GM23338 (cell line): ENCODE measurements at regions not wholly inside any gene's neighbourhood (a gene's known extent, or its start where the extent isn't known, plus 50 kb on each side); places are given as distances from the start of the nearest gene placed in this dataset.

Experiments used
- ATAC-seq: fragments of 200-7000 bp; cut with Tn5 transposase; 3 replicates; pipeline ENCODE4 v1.9.1; 2020
- DNase-seq: peaks from one replicate; pipeline ENCODE4 v3.0.0-alpha.2; 2015; ENCODE audit warnings: low spot score
- H2AFZ ChIP-seq: fragments of 200-600 bp; sonication (generic); 2 replicates; pipeline ENCODE4 v1.8.0; 2016; ENCODE audit warnings: antibody characterized with exemption, mild to moderate bottlenecking, moderate library complexity
- H3F3A ChIP-seq: fragments of 200-600 bp; sonication (generic); replicated peaks from 2 replicates; pipeline ENCODE4 v1.8.0; 2017; ENCODE audit warnings: antibody characterized with exemption, mixed run types, low read depth
- H3K27ac ChIP-seq: fragments of 200-600 bp; sonication (generic); 2 replicates; pipeline ENCODE4 v1.6.1; 2016; ENCODE audit warnings: low read depth
- H3K27me3 ChIP-seq: fragments of 200-600 bp; sonication (generic); 2 replicates; pipeline ENCODE4 v1.8.0; 2016; ENCODE audit warnings: mild to moderate bottlenecking, mixed run types, moderate library complexity; ENCODE audit not compliant: insufficient read depth
- H3K36me3 ChIP-seq: fragments of 200-600 bp; sonication (generic); 2 replicates; pipeline ENCODE4 v1.8.0; 2016; ENCODE audit warnings: mild to moderate bottlenecking; ENCODE audit not compliant: insufficient read depth
- H3K4me1 ChIP-seq: fragments of 200-600 bp; sonication (generic); 2 replicates; pipeline ENCODE4 v1.8.0; 2016; ENCODE audit warnings: mild to moderate bottlenecking, moderate library complexity; ENCODE audit not compliant: insufficient read depth
- H3K4me2 ChIP-seq: fragments of 200-600 bp; sonication (generic); 2 replicates; pipeline ENCODE4 v1.7.1; 2017; ENCODE audit warnings: mixed run types
- H3K4me3 ChIP-seq: fragments of 200-600 bp; sonication (generic); 2 replicates; pipeline ENCODE4 v1.6.1; 2016; ENCODE audit warnings: mixed run types
- H3K79me2 ChIP-seq: fragments of 200-600 bp; sonication (generic); replicated peaks from 2 replicates; pipeline ENCODE4 v1.8.0; 2017; ENCODE audit warnings: mild to moderate bottlenecking; ENCODE audit not compliant: insufficient read depth
- H3K9me2 ChIP-seq: fragments of 200-600 bp; sonication (generic); 2 replicates; pipeline ENCODE4 v1.8.0; 2017; ENCODE audit not compliant: insufficient read depth
- H4K20me1 ChIP-seq: fragments of 200-600 bp; sonication (generic); replicated peaks from 2 replicates; pipeline ENCODE4 v1.8.0; 2017; ENCODE audit warnings: mild to moderate bottlenecking; ENCODE audit not compliant: insufficient read depth
- H3K27ac Mint-ChIP-seq: 2 replicates; pipeline ENCODE4 v1.8.0; 2020; ENCODE audit warnings: inconsistent platforms, mild to moderate bottlenecking, moderate library complexity, mixed read lengths
- H3K27me3 Mint-ChIP-seq: 3 replicates; pipeline ENCODE4 v1.8.0; 2022; ENCODE audit warnings: low read depth, mild to moderate bottlenecking, moderate library complexity, mixed read lengths, inconsistent platforms; ENCODE audit not compliant: insufficient read depth, poor library complexity
- H3K36me3 Mint-ChIP-seq: 3 replicates; pipeline ENCODE4 v1.8.0; 2021; ENCODE audit warnings: low read depth, mild to moderate bottlenecking, inconsistent platforms, moderate library complexity, mixed read lengths
- H3K4me1 Mint-ChIP-seq: 3 replicates; pipeline ENCODE4 v1.8.0; 2020; ENCODE audit warnings: mild to moderate bottlenecking, inconsistent platforms, mixed read lengths
- H3K4me3 Mint-ChIP-seq: 3 replicates; pipeline ENCODE4 v1.8.0; 2021; ENCODE audit warnings: moderate library complexity, mild to moderate bottlenecking, inconsistent platforms, mixed read lengths
- H3K9me3 Mint-ChIP-seq: 3 replicates; pipeline ENCODE4 v1.8.0; 2020; ENCODE audit warnings: moderate library complexity, mild to moderate bottlenecking, inconsistent platforms, mixed read lengths
- ETS1 ChIP-seq: IDR thresholded peaks from 2 replicates; pipeline ENCODE4 v1.6.1; 2016; ENCODE audit warnings: antibody characterized with exemption
- EZH2 ChIP-seq: fragments of 200-600 bp; sonication (generic); IDR thresholded peaks from one replicate; pipeline ENCODE4 v1.8.0; 2017; ENCODE audit warnings: antibody characterized with exemption, mild to moderate bottlenecking, low read depth; ENCODE audit not compliant: unreplicated experiment
- EZH2phosphoT487 ChIP-seq: fragments of 200-600 bp; sonication (generic); IDR thresholded peaks from one replicate; pipeline ENCODE4 v1.8.1; 2018; ENCODE audit warnings: antibody characterized with exemption; ENCODE audit not compliant: unreplicated experiment
- JUNB ChIP-seq: IDR thresholded peaks from one replicate; pipeline ENCODE4 v1.6.1; 2016; ENCODE audit warnings: antibody characterized with exemption; ENCODE audit not compliant: unreplicated experiment
- NANOG ChIP-seq: IDR thresholded peaks from 2 replicates; pipeline ENCODE4 v1.6.1; 2016; ENCODE audit warnings: antibody characterized with exemption, borderline replicate concordance
- POLR2AphosphoS5 ChIP-seq: IDR thresholded peaks from 2 replicates; pipeline ENCODE4 v1.6.1; 2016; ENCODE audit warnings: antibody characterized with exemption, low read depth
- REST ChIP-seq: IDR thresholded peaks from one replicate; pipeline ENCODE4 v1.6.1; 2018; ENCODE audit warnings: antibody characterized with exemption; ENCODE audit not compliant: unreplicated experiment
- STAT1 ChIP-seq: IDR thresholded peaks from one replicate; pipeline ENCODE4 v1.6.1; 2016; ENCODE audit warnings: antibody characterized with exemption; ENCODE audit not compliant: unreplicated experiment
- ZNF331 ChIP-seq: fragments of 250-450 bp; sonication (Bioruptor Pico); IDR thresholded peaks from 2 replicates; pipeline ENCODE4 v1.5.0; 2020; ENCODE audit warnings: low read depth, mild to moderate bottlenecking, moderate library complexity
- ZNF462 ChIP-seq: fragments of 250-450 bp; sonication (Bioruptor Pico); IDR thresholded peaks from 2 replicates; pipeline ENCODE4 v1.5.0; 2020; ENCODE audit warnings: mild to moderate bottlenecking, moderate library complexity

GRCh38 chr18:44323125-44323524, 357.6 kb upstream of the SETBP1 start:
- Mint-ChIP-seq H3K9me3 (peaks cover 5% of the 10 kb centered on the region; the same call in 1 of the 3 replicates), H3K27ac (no peak overlapping the region), H3K4me3 (no peak overlapping the region), H3K4me1 (no peaks in the 10 kb centered on the region), H3K36me3 (no peaks in the 10 kb centered on the region), H3K27me3 (peaks cover 1% of the 10 kb centered on the region)
- DNase-seq (no peak), ATAC-seq (no peak)
- no peaks in the 10 kb centered on the region for H3K27me3 ChIP-seq
- TF ChIP-seq ETS1 = no peak
- no peak for TF ChIP-seq JUNB
- no peak for TF ChIP-seq REST
- TF ChIP-seq ZNF331 = no peak
- TF ChIP-seq STAT1 = no peak
- H3K4me2 ChIP-seq = no peak overlapping the region
- no peak overlapping the region for H3K4me3 ChIP-seq
- H3K4me1 ChIP-seq = no peaks in the 10 kb centered on the region
- H2AFZ ChIP-seq = no peak overlapping the region
- no peaks in the 10 kb centered on the region for H3K9me2 ChIP-seq
- no peak overlapping the region for H3K27ac ChIP-seq
- no peaks in the 10 kb centered on the region for H3K36me3 ChIP-seq
- no peaks in the 10 kb centered on the region for H4K20me1 ChIP-seq
- H3K79me2 ChIP-seq = no peaks in the 10 kb centered on the region
- H3F3A ChIP-seq = no peaks in the 10 kb centered on the region

- Histone ChIP-seq H3K79me2 (no peaks in the 10 kb centered on the region), H3K4me1 (no peaks in the 10 kb centered on the region), H3K4me3 (no peak overlapping the region), H3K4me2 (no peak overlapping the region), H3K9me2 (no peaks in the 10 kb centered on the region), H4K20me1 (no peaks in the 10 kb centered on the region), H2AFZ (no peak overlapping the region), H3K27me3 (no peaks in the 10 kb centered on the region), H3F3A (no peaks in the 10 kb centered on the region), H3K27ac (no peak overlapping the region), H3K36me3 (no peaks in the 10 kb centered on the region)
- Mint-ChIP-seq H3K4me1 (no peaks in the 10 kb centered on the region), H3K27me3 (peaks cover 1% of the 10 kb centered on the region), H3K27ac (no peak overlapping the region), H3K9me3 (peaks cover 5% of the 10 kb centered on the region; the same call in 1 of the 3 replicates), H3K4me3 (no peak overlapping the region), H3K36me3 (no peaks in the 10 kb centered on the region)
- ATAC-seq (no peak), DNase-seq (no peak)
- TF ChIP-seq JUNB = no peak
- TF ChIP-seq EZH2 = no peak
- TF ChIP-seq POLR2AphosphoS5 = no peak
- TF ChIP-seq NANOG = no peak
- no peak for TF ChIP-seq EZH2phosphoT487
- no peak for TF ChIP-seq ZNF462 (CRISPR knock-in tag)
Measured at GRCh38 chr18:44324361-44324760, 356.3 kb upstream of the SETBP1 start.
